CD4-positive, alpha-beta T cell treated with Interleukin-2 at 100 ng/mL for 4 hours (primary cell): ENCODE measurements at regions not wholly inside any gene's neighbourhood (a gene's known extent, or its start where the extent isn't known, plus 50 kb on each side); places are given as distances from the start of the nearest gene placed in this dataset.
"Not testable (repeated sequence)": the region's sequence is repeated elsewhere in the genome, so short reads cannot be mapped to it uniquely, and the experiment has no call there.

Experiments
- DNase-seq: peaks from one replicate; pipeline ENCODE4 v3.0.0-alpha.2; 2020; ENCODE audit warnings: low spot score

- DNase-seq, result no peak
These were observed 112.5 kb upstream of the FRG1 start for GRCh38 chr4:189828081-189828697.

DNA sequence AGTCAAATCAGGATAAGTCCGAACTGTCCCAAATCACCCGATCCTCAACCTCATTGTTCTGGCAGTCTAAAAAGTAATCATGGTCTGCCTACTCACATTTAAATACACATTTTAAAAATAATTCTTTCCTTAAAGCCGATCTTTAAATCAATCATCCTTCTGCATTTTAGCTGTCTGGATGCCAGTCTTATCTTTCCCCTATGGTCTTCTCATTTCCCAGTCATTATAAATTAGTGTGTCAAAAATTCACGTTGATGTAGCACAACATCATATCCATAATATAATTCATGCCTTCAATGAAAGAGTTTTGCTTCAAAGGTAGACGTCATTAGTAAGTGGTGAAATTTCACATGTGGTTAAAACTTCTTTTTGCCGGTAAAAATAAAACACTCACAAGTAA is 108.1 kb upstream of the FRG1 start:
- DNase-seq, result no peak

DNA sequence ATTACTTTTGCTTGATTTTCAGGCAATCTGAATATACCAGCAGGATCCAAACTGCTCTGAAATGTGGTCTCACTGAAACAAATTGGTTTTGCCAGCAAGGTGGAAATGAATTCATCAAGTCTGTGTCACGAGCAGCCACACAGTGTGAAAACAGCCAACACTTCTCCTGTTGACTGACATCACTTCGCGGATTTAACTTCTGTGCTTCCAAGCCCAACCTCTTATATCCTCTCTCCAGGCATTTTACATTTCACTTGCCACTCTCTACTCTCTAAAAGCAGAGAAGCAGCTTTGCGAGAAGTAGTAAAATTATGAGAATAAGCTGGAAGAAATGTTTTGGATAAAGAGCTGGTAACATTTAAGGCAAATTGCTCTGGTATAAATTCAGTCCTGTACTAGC is 106.1 kb upstream of the FRG1 start:
- no peak for DNase-seq

DNA sequence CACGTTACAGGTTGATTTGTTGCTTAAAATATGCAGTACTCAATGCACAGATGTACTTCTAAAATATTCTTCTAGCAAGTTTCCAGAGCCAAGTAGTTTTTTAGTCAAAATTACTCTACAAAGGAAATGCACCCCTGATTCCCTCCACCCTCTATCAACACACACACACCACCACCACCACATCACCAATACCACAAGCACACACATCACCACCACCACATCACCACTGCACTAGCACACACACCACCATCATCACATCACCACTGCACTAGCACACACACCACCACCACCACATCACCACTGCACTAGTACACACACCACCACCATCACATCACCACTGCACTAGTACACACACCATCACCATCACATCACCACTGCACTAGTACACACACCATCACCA is 105.2 kb upstream of the FRG1 start:
- no peak for DNase-seq

GRCh38 chr4:189837471-189837870 is 103.2 kb upstream of the FRG1 start:
- DNase-seq, result no peak

DNA sequence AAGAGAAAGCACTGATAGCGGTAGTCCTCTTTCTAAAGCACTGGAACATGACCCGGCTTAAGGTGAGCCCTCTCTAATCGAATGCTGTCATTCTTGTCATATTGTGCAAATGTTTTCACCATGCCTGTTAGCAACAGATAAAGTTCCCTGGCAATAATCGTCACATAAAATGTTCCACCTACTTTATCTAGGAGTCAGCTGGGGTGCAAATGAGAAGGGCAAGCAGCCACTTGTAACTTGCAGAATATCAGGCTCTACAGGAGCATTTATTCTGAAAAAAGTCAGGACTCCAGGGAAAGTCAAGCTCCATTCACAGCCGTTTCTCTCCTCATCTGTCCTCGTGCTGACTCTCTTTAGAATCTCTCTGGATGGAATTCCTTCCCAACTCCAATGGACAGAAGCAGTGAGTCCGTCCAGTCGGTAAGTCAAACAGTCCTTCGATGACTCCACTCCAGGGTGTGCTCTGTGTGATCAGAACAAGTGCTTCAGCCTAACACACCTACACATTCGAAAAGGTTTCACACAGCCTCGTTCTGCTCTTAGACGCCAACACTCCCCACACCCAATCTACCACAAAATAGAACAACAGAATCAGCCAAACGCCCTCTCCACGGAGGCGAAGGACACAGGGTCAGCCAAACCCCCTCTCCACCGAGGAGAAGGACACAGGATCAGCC is 101.7 kb upstream of the FRG1 start:
- DNase-seq, result no peak

DNA sequence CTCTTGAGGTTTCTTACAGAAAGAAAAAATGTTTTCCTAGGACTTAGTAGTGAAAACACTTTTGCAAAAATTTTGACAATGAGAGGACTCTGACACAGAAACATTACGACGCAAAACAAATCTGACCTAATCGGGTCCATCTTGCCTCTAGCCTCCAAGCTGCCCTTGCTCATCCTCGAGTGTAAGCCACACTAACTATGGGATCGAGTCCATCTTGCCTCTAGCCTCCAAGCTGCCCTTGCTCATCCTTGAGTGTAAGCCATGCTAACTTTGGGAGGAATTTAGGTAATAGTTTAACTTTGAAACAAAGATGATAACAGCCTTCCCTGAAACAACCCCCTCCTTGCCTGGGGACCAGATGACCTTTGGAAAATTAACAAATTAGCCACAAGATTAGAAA is 100.3 kb upstream of the FRG1 start:
- DNase-seq, result no peak

- no peak for DNase-seq
These were observed 97.2 kb upstream of the FRG1 start for GRCh38 chr4:189843413-189844009.

GRCh38 chr4:189845145-189845846 is 95.4 kb upstream of the FRG1 start:
- DNase-seq, result no peak

DNA sequence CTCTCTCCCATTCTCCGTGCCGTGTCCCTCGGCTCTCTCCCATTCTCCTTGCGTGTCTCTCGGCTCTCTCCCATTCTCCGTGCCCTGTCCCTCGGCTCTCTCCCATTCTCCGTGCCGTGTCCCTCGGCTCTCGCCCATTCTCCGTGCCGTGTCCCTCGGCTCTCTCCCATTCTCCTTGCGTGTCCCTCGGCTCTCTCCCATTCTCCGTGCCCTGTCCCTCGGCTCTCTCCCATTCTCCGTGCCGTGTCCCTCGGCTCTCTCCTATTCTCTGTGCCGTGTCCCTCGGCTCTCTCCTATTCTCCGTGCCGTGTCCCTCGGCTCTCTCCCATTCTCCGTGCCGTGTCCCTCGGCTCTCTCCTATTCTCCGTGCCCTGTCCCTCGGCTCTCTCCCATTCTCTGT is 94.6 kb upstream of the FRG1 start:
- not testable (repeated sequence) for DNase-seq

GRCh38 chr4:189846608-189847007 is 94.1 kb upstream of the FRG1 start:
- DNase-seq, result not testable (repeated sequence)

GRCh38 chr4:189848672-189849071 is 92.0 kb upstream of the FRG1 start:
- not testable (repeated sequence) for DNase-seq

DNA sequence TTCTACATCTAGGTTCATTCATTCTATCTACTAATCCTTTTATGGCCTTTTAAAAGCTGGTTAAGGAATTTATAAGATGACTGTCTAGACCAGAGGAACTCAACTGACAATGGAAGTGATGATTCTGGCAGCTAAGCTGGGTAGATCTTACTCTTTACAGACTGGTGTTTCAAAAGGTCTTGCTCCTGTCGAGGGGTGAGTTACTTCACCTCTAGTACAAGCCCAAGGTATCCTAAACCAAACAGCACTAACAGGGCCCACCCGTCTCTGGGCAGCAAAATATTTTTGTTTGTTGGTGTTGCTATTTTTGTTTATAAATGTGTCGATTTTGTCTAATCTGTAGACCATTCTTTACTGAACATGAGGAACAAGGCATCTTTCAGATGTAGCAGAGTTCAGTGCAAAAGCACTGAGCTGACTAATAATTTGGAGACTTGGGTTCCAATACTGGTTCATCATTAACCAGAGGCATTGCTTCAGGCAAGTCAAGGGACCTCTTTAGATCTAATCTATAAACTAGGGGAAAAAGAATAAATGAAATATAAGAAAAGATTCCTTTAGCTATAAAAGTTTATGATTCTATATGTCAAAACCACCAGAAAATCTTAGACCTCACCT is 90.3 kb upstream of the FRG1 start:
- DNase-seq, result no peak

DNA sequence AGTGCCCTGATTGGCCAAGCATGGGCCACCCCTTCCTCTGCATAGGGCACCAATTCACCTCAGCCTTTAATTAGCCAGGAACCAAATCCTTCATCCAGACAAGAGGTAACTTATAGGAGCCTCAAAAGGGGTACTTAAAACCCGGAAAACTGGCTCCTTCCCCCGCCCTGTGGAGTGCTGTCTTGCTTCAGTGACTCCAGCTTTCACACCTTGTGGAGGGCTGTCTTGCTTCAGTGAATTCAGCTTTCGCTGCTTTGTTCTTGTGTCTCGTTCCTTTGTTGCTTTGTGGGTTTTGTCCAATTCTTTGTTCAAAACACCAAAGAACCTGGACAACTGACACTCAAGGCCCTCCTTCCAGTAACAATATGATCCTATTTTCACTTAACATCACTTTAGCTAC is 82.2 kb upstream of the FRG1 start:
- no peak for DNase-seq

DNA sequence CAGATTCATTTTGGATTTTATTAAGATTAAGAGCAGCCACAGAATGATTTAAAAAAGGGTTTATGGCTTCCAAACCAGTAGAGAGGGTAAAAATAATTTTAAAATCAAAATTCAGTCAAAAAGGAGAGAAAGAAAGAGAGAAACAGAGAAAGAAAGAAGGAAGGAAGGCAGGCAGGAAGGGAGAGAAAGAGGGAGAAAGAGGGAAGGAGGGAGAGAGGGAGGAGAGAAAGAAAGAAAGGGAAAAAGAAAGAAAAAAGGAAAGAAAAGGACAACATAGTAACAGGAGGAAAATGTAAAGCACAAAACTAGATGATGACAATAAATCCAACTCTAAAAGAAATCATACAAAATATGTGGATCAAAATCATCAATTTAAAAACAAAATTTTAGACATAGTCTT is 79.6 kb upstream of the FRG1 start:
- no peak for DNase-seq

DNA sequence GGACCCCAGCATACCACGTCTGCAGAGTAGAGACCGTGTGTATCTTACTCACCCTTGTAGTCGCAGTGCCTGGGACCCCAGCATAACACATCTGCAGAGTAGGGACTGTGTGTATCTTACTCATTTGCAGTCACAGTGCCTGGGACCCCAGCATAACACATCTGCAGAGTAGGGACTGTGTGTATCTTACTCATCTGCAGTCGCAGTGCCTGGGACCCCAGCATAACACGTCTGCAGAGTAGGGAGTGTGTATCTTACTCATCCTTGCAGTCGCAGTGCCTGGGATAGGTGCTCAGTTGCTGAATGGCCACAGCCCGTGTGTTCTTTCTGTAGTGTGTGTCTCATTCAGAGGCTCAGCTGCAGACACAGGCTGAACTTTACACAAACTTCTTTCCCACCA is 71.4 kb upstream of the FRG1 start:
- no peak for DNase-seq

DNA sequence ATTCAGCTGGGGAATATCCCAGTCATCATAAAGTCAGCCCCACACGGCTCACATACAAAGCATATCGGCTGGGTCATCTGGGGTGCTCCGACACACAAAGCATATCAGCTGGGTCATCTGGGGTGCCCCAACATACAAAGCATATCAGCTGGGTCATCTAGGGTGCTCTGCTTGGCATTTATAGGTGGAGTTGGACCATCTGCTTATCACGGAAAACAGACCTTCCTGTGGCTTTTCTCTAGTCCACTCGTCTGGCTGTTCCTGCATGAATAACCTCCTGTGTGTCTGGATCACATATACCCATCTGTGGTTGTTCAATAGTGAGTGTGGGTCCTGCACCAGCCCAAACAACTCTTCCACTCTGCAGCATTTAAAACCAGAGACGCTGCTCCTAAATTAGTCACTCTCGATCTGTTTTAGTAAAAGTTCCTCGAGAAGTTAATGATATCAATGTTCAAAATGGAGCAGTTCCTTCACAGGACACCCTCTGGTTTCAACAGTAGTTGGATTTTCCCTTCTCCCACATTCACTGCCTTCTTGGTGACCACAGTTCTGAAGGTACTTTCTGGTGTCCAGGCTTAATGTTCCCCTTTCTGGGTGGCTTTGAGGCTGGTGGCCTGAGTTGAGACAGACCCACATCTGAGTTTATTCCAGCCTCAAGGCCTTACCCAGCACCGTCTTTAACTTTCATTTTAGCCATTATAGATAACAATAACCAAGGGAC is 70.0 kb upstream of the FRG1 start:
- no peak for DNase-seq

GRCh38 chr4:189874591-189874990 is 66.1 kb upstream of the FRG1 start:
- no peak for DNase-seq

GRCh38 chr4:189881190-189881589 is 59.5 kb upstream of the FRG1 start:
- DNase-seq, result not testable (repeated sequence)

DNA sequence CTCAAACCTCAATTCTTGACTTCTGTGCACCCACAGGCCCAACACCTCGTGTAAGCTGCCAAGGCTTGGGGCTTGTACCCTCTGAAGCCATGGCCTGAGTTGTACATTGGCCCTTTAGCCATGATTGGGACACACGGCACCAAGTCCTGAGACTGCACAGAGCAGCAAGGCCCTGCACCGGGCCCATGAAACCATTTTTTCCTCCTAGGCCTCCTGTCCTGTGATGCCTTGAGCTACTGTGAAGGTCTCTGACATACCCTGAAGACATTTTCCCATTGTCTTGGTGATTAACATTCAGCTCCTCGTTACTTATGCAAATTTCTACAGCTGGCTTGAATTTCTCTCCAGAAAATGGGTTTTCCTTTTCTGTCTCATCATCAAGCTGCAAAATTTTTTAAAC is 52.3 kb upstream of the FRG1 start:
- DNase-seq, result not testable (repeated sequence)
